Caki2 (cell line): ENCODE measurements at regions not wholly inside any gene's neighbourhood (a gene's known extent, or its start where the extent isn't known, plus 50 kb on each side); places are given as distances from the start of the nearest gene placed in this dataset.
A peak's percentile ranks its signal among the peaks of the same experiment; 100 is the strongest.
"Not testable (repeated sequence)": the region's sequence is repeated elsewhere in the genome, so short reads cannot be mapped to it uniquely, and the experiment has no call there.

Source experiments
- DNase-seq: peaks from one replicate; pipeline ENCODE4 v3.0.0-alpha.2; 2015; ENCODE audit warnings: low read depth
- in situ Hi-C: cut with HindIII; loops from 2 replicates; pipeline ENCODE4 v1.10.0; 2016; ENCODE audit warnings: low sequenced_read_pairs, low pct_unique_long_range_greater_than_20kb, mixed read lengths

GRCh38 chr1:219347376-219347775 lies 173.7 kb downstream of the LYPLAL1 start:
- in situ Hi-C loops, result no loop called here
- no peak for DNase-seq

GRCh38 chr1:219345953-219346352 lies 172.3 kb downstream of the LYPLAL1 start:
- in situ Hi-C loops, result no loop called here
- no peak for DNase-seq

GRCh38 chr1:219342836-219343235 lies 169.2 kb downstream of the LYPLAL1 start:
- in situ Hi-C loops, result no loop called here
- DNase-seq, result no peak

- no peak for DNase-seq
- in situ Hi-C loops, result no loop called here
Measured at GRCh38 chr1:219340796-219341195, 167.1 kb downstream of the LYPLAL1 start.

- DNase-seq, result no peak
- in situ Hi-C loops, result no loop called here
Measured at GRCh38 chr1:219339466-219339865, 165.8 kb downstream of the LYPLAL1 start.

GRCh38 chr1:219337588-219337987 lies 163.9 kb downstream of the LYPLAL1 start:
- no peak for DNase-seq
- in situ Hi-C loops, result no loop called here

- DNase-seq, result no peak
- in situ Hi-C loops, result no loop called here
Measured at GRCh38 chr1:219333626-219334025, 159.9 kb downstream of the LYPLAL1 start.

GRCh38 chr1:219331424-219331823 lies 157.7 kb downstream of the LYPLAL1 start:
- in situ Hi-C loops, result no loop called here

GRCh38 chr1:219330669-219331068 lies 157.0 kb downstream of the LYPLAL1 start:
- in situ Hi-C loops, result no loop called here
- no peak for DNase-seq

More at GRCh38 chr1:219331424-219331823, 157.7 kb downstream of the LYPLAL1 start:
- DNase-seq, result no peak

GRCh38 chr1:219330001-219330400 lies 156.3 kb downstream of the LYPLAL1 start:
- in situ Hi-C loops, result no loop called here
- no peak for DNase-seq

GRCh38 chr1:219329578-219329977 lies 155.9 kb downstream of the LYPLAL1 start:
- in situ Hi-C loops, result no loop called here
- no peak for DNase-seq

GRCh38 chr1:219326843-219327242 lies 153.2 kb downstream of the LYPLAL1 start:
- in situ Hi-C loops, result no loop called here
- no peak for DNase-seq

GRCh38 chr1:219325368-219325742 lies 151.7 kb downstream of the LYPLAL1 start:
- no peak for DNase-seq
- in situ Hi-C loops, result no loop called here

GRCh38 chr1:219324629-219325367 lies 151.1 kb downstream of the LYPLAL1 start:
- DNase-seq, result peak; percentile 62
- in situ Hi-C loops, result no loop called here

GRCh38 chr1:219324171-219324570 lies 150.5 kb downstream of the LYPLAL1 start:
- DNase-seq, result no peak
- in situ Hi-C loops, result no loop called here

GRCh38 chr1:219323426-219323825 lies 149.7 kb downstream of the LYPLAL1 start:
- no peak for DNase-seq
- in situ Hi-C loops, result no loop called here

GRCh38 chr1:219322766-219323165 lies 149.1 kb downstream of the LYPLAL1 start:
- in situ Hi-C loops, result no loop called here
- DNase-seq, result no peak

GRCh38 chr1:219320563-219320962 lies 146.9 kb downstream of the LYPLAL1 start:
- DNase-seq, in situ Hi-C loops: not testable (repeated sequence)

GRCh38 chr1:219318826-219319225 lies 145.1 kb downstream of the LYPLAL1 start:
- in situ Hi-C loops, result no loop called here
- DNase-seq, result no peak

GRCh38 chr1:219317762-219318353 lies 144.2 kb downstream of the LYPLAL1 start:
- DNase-seq, result no peak
- in situ Hi-C loops, result no loop called here
